ENCODE measurements at regions not wholly inside any gene's neighbourhood (a gene's known extent, or its start where the extent isn't known, plus 50 kb on each side); places are given as distances from the start of the nearest gene placed in this dataset.

DNA sequence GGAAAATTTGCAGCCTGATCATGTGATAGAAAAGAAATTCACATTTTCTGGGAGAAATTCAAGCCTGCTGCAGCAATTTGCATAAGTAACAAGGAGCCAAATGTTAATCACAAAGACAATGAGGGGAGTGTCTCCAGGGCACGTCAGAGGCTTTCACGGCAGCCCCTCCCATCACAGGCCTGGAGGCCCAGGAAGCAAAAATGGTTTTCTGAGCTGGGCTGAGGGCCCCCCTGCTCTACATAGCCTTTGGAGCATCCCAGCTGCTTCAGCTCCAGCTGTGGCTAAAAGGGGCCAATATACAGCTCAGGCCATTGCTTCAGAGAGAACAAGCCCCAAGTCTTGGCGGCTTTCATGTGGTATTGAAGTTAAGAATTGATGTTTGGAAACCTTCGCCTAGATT is 445.3 kb upstream of the ZEB2 start:
- no peak for DNase-seq

DNA sequence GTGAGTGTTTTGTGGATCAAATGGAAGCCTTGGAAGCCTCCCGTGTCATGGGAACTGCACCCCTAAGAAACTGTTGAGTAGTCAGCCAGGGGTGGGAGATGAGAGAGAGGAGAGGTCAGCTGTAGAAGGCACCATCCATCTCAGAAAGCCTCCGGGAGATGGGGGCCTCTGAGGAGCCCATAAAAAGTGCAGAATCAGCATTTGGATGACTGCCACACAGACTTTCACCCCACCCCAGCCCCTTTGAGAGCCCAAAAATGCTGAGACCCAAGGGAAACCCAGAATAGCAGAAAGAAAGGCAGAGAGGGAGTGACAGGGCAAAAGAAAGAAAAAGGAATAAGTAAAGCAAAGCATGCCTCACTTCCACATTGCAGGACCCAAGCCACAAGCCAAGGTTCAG is 443.1 kb upstream of the ZEB2 start:
- DNase-seq, result no peak

DNA sequence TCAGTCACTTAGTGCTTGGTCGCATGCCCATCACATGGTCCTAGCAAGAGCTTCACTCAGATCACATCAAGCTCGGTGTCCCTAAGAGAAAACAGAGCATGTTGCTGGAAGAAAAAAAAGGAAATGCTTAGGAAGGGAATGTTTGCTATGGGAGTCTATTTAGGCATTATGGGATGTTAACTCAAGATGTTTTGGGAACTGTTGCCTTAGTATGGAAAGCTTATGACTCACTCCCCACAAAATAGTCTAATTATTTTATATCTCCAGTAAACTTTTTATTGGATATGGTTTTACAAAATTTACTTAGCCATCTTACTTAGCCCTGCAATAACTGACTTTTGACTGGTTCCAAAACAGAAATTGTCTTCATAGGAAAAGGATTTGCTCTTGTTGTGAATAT is 439.5 kb upstream of the ZEB2 start:
- no peak for DNase-seq

DNA sequence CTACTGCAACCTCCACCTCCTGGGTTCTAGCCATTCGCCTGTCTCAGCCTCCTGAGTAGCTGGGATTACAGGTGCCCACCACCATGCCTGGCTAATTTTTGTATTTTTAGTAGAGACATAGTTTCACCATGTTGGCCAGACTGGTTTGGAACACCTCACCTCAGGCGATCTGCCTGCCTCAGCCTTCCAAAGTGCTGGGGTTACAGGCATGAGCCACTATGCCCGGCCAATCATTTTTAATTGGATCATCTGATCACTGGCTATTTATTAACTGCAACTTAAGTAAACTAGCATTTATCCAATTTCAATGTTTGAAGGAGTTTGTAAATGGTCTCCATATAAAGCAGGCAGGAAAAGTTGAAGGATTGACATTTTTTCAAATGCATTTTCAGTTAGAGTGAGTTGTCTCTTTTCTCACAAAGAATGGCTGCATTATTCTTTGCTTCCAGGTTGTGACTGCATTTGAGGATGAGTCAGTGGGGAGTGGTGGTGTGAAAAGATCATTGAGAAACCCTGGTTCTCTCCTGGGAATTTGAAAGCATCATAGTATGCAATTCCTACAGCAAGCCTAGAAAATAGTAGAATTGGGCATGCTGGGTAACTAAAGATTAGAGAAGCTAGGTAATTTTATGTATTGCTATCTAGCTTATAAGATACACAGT is 431.1 kb upstream of the ZEB2 start:
- peak; percentile 51 for DNase-seq

DNA sequence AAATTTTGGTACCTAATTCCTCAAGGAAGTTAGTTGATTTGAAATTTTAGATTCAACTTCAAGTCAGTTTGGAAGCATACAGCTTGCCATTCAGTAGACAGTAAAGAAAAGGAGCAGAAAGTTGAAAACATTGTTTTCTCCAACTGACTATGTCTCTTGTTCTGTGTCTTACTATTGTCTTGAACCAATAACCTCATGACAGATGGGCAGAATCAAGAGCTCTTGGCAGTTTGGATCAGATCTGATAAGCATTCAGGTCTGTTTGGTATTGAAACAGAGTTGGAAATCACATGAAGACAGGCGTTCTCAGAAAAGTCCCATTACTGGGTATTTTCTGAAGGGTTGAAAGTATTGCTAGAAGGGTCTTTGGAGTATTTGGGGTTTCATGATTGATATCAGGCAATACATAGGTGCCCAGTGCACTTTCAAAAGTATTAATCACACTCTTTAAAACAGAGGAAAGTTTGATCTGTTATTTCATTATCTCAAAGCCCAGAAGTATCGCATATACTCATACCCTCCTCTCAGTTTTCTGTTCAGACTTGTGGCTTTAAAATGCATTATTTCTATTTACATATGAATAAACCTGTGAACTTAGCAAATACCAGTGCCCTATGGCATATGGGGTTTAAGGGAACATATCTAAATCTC is 428.4 kb upstream of the ZEB2 start:
- DNase-seq, result no peak

DNA sequence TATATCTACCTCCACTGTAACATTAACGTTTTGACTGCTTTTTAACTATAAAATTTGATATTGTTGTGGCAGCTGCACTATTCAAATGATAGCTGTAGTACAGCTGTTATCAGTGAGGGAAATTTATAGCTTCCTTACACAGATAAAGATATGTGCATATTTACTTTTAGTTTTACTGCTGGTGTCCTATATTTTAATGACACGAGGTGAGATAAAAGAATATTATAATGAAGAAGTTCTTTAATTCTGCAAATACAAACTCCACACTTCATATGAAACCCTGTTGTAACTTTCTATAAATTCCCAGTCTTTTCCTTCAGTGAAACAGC is 427.8 kb upstream of the ZEB2 start:
- no peak for DNase-seq

DNA sequence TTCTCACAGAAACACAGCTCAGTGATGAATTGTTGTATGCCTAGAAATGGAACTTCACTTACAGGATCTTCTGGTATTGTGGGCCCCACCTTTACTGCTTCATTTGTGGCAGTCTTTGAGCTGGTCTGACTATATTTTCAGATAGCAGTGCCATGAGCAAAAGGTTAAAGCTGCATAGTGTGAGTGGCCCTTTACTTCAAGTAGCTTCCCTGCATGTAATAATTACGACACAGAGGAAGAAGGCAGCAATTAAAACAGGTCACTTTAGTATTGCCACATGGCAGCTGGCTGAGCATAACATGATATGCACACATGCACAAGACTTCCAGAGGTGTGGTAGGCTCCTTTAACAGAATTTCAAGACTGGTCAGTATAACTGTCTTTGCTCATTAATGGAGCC is 426.3 kb upstream of the ZEB2 start:
- peak; percentile 22 for DNase-seq

DNA sequence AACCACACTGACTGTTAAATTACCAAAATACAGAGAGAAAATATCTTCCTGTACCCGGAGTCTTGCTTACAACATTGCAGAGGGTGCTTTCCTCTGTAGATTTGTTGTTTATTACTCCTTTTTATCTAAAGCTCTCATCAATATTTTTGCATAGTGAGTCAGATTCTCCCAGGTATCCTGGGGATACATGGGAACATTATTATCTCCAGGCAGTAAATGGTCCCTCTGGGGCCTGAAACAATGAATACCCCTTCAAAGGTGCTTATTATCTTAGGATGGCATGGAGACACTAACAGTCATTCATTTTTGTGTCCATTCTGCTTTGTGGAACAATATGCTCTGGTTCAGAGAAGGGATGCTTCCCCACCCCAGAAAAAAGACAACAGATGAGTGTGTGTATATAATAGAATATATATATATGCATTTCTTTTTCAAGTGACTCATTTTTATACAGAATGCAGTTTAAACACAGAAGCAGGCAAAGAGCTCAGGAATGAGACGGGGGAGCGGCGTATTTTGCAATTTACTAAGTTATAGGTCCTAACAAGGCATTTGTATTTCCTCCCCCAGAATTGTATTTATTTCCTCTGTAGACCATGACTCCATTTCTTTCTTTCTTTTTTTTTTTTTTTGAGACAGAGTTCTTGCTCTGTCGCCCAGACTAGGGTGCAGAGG is 424.8 kb upstream of the ZEB2 start:
- no peak for DNase-seq

DNA sequence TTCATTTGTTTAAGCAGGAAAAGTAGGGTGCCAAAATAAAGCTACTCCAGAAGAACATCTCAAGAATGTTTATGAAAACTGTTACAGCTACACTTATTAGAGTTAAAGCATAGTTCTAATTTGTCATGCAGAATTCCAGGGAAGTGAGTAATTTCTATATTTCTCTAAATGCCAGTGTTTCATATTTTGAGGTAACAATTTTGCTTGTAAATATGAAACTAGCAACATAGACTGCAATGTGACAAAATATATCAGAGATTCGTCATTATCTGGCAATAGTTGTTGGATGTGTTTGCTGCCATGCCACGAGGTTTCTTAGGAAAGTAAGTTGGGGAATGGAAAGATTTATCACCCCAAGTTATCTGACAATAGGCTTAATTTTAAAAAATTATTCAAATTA is 424.1 kb upstream of the ZEB2 start:
- DNase-seq, result no peak

DNA sequence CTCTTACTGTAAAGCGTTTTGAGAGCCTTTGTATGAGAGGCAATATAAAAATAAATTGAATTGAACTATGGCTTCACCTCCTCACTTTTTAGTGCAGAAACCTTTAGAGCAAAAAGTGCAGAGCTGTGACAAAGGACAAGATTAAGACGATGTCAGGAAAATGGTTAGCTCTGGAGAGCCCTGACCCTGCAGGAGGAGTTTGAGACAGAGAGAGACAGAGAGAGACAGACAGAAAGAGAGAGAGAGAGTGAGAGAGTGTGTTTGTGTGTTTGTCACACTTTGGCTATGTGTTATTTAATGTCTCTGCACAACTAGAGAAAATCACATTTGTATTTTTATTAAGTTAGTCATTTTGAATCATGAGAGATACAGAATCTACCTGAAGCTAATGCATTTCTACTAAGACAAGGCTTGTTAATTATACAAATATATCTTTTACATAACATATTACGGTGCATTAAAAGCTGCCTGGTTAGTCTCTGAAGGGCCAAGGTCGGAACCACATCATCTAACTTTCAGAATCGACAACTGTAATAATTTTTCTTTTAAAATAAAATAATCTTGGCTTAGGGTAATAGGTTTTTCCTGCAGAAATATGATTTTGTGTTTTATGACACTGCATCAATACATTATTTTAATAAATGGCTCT is 423.5 kb upstream of the ZEB2 start:
- DNase-seq, result no peak

DNA sequence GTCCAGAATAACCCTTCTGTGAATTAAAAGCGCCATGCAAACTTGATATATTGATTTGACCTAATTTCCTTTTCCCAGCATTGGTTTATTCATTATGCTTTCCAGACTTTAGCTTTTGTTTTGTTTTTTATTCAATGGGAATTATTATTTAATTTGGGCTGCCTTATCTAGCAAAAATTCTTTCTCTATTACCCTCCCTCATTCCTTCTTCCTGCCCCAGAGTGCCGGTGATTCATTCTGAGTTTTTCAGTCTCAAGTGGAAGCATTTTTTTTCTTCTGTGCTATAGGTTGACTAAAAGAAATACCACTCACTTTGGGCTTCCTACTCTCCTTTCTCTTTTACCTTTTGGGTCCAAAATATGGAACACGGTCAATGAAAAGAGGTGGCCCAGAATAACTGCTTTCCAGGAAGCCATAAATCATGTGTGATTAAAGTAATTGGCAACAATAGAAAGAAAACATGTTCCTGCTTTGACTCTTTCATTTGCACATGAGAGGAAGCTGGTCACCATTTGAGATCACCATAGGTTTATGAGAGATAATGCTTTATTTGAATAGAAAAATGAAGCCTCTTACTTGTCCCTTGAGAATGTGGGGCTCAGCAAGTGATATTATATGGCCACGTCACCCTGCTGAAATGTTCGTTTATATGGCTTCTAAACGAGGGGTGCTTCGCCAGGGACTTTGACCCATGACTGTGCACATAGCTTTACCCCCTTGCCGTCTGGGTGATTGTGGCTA is 422.8 kb upstream of the ZEB2 start:
- no peak for DNase-seq

DNA sequence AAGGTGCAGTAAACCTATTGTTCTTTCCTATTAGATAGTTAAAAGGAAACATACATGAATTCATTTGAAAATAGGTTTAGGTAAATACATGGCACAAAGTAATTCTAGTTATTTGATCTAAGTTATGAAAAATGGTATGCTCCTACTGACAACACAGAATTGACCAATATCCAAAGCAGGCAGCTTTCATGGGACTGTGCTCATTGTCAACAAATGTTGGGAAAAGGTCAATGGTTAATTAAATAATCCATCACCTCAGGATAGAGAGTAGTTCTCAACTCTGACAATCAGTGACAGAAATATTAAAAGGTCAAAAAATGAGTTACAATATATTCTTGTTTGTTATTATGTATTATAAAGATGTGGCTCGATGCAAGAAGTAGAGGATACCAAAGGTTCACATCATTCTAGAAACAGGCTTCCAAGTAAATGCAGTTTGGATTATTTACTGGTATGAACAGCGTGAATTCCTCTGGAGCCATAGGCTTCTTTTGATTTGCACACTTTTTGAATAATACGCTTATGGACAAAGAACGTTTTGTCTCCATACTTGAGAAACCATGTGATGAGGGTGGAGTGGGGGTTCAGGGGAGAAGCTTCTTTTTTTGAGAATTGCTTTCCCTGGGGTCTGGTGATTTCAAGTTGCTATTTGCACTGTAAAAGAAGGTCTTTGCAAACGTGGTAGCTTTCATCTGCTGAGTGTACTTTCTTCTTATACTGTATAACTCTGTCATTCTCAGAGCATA is 422.0 kb upstream of the ZEB2 start:
- DNase-seq, result no peak

DNA sequence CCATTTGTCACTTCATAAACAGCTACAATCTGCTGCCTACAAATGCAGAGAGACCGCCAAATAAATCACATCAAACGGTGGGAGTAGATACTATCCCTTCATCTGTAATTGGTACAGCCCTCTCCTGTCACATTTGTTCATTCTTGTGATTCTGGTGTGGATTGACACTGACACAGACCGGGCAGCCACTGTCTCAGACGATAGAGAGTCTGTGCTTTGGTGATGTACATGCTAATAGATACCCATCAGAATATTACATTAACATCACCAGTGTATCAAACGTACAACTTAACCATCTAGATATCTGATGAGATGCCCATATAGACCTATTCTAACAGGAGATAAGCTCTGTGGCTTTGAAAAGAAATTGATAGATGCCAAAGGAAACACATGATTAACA is 419.7 kb upstream of the ZEB2 start:
- no peak for DNase-seq

DNA sequence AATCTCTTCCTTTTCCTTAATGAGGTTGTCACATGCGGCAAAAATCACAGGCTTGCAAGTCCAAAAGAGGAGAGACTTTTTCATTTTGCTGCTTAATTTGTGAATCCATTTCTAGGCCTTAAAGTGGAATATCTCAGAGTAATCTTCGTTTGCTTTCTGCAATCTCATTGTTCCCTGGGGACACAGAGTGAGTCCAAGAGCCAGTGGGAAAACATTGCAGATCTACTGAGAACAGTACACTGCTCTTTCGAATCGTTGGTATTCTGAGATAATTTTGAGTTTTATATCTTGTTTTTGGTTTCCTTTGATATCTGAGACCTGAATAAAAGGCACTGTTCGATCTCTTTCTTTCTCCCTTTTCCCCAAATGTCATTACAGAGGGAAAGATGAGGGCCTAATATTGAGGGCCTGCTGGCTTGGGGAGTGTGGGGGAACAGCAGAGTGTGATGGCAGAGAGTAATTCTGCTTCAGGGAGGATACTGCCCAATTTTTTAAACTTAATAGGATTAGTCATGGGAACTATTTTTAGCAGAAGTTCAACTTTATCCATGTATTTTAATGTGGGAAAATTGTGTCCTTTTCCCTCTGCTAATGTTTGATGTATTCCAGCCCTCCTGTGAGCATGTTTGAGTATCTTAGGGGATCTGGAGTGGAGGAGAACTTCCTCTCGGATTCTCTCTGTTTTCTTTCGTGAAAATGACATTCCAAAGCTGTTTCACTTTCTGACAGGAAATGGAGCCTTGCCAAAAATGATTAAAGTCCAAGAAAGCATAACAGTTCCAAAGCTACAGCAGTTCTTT is 418.2 kb upstream of the ZEB2 start:
- DNase-seq, result peak; percentile 35

DNA sequence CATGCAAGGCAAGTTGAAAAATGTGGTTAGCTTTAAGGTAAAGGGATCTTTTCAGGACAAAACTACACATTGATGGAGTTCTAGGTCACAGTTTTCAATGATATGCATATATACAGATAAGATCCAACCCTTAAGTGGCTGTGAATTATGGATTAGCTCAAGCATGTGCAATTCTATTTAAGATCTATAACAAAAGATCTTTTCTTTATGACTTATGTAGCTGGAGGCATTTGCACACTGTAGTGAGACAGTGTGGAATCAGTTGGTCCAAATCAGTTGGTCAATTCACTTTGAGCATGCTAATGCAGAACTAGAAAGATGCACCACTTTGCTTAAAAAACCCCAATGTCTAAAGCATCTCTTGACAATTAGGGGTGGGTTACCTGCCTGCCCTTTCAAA is 417.1 kb upstream of the ZEB2 start:
- no peak for DNase-seq

DNA sequence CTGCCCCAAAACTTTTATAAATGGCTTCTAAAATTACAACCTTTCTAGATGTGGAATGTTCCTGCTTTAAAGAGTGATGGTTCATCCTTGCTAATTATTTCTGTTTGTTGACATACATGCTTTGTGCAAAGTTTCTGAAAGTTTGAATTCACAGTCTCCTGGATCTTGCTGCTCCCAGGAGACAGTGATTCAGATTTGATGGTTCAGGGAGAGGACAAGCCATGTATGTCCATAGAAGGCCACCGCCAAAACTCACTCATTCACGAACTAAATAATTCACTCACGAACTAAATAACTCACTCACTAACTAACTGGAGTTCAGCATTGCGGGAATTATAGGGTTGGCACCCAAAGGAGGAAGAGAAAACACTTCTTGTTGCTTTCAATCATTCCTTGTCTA is 416.5 kb upstream of the ZEB2 start:
- no peak for DNase-seq

DNA sequence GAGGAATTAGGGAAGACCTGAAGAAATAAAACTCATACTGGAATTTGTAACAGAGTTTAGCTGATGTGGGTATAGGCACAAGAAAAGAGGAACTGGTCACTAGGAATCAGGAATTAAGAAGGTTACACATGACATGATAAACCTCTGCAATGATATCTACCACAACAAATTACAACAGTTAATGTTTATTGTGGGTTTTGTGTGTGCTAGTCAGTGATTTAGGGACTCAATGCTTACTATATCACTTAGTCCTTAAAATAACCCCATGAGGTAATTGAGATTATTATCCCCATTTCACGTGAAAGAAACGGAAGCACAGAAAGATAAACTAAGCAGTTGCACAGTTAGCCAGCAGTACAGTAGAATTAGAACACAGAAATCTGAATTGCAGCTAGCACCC is 415.8 kb upstream of the ZEB2 start:
- peak; percentile 82 for DNase-seq

DNA sequence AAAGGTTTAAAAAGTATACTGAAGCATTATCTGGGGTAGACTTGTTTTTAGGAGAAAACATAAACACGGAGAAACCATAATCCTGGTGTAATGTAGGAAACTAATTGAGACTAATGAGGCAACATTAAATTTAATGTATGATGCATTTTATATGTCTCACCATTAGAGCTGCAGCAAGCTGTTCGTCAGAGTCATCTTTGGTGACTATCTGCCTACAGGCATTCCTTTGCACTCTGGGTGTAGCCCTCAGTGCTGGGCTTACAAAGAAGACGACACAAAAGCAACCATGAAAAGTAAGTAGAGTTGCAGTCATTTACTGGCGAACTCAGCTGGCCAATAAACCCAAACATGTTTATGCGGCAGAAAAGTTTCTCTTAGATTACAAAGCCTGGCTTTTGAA is 415.3 kb upstream of the ZEB2 start:
- DNase-seq, result no peak

DNA sequence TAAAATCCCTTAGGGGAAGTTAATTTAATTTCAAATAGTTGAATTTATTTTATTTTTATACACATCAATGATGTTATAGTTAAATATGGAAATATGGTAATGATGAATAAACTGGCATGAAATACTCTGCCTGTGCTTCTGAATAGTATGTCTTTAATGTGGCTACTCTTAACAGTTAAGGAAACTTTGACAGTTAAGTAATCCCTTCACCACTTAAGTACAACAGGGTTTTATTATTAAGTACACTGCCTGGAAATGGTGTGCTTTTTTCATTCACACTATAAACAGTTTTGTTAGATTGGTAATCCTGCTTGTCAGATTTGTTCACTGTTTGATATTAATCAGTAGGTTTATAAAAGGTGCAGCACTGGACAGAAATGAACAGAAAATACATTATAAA is 412.0 kb upstream of the ZEB2 start:
- no peak for DNase-seq

DNA sequence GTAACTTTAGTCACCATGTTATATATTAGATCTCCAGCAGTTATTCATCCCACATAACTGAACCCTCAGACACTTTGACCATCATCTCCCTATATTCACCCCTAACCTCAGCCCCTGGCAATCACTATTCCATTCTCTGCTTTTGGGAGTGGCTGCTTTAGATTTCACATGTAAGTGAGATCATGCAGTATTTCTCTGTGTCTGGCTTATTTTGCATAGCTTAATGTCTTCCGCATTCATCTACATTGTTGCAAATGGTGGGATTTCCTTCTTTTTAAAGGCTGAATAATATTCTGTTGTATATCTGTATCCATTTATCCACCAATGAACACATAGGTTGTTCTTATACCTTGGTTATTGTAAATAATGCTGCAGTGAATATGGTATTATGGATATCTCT is 411.6 kb upstream of the ZEB2 start:
- DNase-seq, result no peak

DNA sequence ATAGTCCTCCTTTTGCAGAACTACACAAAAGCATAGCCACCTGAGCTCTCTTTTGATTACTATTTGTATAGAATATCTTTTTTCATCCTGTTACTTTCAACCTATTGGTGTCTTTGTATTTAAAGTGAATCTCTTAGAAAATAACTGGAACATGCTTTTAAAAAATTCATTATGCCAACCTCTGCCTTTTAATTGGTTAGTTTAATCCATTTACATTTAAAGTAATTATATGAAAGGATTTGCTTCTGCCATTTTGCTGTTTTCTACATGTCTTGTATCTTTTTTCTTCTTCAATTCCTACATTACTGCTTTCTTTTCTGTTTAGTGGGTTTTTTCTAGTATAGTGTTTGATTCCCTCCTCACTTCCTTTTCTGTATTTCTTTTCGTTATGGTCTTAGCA is 407.5 kb upstream of the ZEB2 start:
- no peak for DNase-seq

DNA sequence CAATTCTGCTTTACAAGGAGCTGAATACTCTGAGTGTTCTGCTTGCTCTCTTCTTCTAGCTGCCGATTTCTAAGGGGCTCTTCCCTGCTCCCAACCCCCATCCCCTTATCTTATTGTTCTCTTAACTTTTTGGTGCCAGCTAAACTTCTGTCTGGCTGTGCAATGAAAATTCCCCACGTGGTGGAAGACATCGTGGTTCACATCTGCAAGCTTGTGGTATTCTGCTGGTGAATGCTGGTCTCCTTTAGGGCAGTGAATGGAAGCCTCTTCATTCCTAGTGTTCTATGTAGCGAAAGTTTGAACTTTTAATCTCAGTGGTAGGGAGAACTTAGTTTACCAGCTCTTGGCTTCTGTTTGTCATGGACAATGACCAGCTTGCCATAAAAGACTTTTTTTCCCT is 406.0 kb upstream of the ZEB2 start:
- DNase-seq, result no peak

Measured in inflammatory macrophage treated with lipopolysaccharide for 4 hours (primary cell).